HT1080 (cell line): ENCODE measurements at regions not wholly inside any gene's neighbourhood (a gene's known extent, or its start where the extent isn't known, plus 50 kb on each side); places are given as distances from the start of the nearest gene placed in this dataset.

ENCODE experiments used
- DNase-seq: peaks from one replicate; pipeline ENCODE4 v3.0.0-alpha.2; 2015; ENCODE audit warnings: low read depth

GRCh38 chr6:165825256-165825815, 162.3 kb upstream of the PDE10A start:
- DNase-seq: no peak

GRCh38 chr6:165823609-165824326, 160.7 kb upstream of the PDE10A start:
- DNase-seq: no peak

DNA sequence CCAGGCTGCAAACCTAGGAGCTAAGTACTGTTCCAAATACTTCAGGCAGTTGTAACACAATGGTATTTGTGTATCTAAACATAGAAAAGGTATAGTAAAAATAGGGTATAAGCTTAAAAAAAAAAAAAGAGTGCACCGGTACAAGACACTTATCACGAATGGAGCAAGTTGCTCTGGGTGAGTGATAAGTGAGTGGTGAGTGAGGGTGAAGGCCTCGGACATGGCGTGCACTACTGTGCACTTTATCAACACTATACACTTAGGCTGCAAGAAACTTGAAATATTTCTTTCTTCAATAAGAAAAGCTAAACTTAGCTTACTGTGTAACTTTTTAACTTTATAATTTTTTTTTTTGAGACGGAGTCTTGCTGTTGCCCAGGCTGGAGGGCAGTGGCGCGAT, 159.5 kb upstream of the PDE10A start:
- DNase-seq: no peak

DNA sequence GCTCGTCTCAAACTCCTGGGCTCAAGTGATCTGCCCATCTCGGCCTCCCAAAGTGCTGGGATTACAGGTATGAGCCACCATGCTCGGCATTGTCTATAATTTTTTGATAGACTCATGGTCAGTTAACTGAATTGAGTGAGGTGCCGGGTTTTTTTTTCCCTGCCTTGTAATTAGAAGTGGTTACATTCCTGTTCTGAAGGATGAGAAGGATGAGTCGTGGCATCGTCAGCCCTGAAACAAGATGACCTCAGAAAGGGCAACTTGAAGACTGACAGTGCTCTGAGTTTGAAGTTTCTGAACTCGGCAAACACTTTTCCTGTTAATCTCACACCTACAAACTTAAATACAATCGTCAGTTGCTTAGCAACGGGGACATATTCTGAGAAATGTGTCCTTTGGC, 158.7 kb upstream of the PDE10A start:
- DNase-seq: peak; percentile 38

GRCh38 chr6:165820934-165821333, 157.9 kb upstream of the PDE10A start:
- DNase-seq: no peak

- DNase-seq: no peak
Measured at GRCh38 chr6:165820407-165820806, 157.4 kb upstream of the PDE10A start.

DNA sequence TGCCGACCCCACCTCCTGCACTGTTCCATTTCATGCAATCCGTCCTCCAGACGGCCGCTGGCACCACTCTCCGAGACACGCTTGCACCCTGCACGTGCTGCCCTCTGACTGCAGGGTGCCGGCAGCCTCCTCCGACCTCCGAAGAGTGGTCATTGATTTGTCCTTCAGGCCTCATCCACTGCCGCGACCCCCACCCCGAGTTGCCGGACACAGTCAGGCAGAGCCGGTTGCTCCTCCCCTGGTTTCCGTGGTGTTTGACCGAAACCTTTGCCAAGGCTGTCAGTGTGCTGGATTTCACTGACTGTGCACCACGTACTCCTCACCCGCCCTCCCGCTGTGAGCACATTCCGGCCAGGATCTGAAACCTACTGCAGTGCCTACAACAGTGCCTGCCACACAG, 156.4 kb upstream of the PDE10A start:
- DNase-seq: no peak

- no peak for DNase-seq
Measured at GRCh38 chr6:165818200-165818599, 155.2 kb upstream of the PDE10A start.

GRCh38 chr6:165817771-165818170, 154.7 kb upstream of the PDE10A start:
- no peak for DNase-seq

- no peak for DNase-seq
Measured at GRCh38 chr6:165817148-165817547, 154.1 kb upstream of the PDE10A start.

- DNase-seq: no peak
Measured at GRCh38 chr6:165814679-165815078, 151.6 kb upstream of the PDE10A start.

- peak; percentile 88 for DNase-seq
Measured at GRCh38 chr6:165811512-165811911, 148.5 kb upstream of the PDE10A start.

DNA sequence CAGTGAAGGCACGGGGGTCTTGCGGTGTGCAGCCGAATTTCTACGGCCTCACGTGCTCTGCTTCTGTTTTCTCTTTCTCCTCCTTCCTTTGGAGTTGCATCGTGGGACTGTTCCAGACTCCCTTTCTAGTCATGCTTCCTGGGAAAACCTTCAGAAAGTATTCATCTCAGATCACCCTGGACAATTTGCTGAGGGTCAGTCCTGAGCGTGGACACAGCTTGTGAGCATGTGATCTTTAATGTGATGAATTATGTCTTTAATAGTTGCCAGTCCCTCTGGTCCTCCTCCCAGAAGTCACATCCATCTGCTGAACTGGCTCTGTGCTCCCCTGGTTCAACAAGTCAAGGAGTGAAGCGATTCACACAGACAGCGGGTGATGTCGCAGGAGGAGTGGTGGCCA, 145.0 kb upstream of the PDE10A start:
- DNase-seq: no peak

DNA sequence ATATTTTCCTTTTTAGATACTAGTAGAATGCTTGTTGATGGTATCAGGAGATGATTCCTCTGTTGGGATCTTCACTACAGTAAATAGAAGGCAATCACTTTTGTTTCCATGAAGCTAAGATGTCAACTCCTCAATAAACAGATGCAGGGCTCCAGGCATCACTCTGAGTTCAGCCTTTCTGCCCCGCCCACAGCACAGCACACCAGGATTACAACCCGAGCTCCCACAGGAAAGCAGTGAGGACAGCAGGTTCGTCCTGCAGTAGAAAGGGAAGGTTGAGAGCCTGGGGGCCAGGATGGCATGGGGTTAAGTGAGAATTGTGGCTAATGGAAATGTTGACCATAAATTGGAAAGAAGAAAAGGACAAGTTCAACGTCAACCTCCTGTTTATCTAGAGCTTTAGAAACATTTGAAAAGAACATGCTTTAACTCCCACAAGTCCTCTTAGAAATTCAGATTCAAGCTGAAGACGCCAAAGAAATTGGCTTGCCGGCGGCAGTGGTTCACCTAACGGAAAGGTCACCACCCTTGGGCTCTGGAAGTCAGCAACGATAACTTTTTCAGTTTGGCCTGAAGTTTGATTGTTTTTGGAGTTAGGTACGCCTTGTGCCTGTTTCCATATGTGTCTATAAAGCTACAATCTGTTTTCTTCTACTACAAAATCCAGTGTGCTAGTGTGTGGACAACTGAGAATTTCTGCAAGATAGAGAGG, 144.4 kb upstream of the PDE10A start:
- no peak for DNase-seq

- DNase-seq: no peak
Measured at GRCh38 chr6:165806126-165806810, 143.2 kb upstream of the PDE10A start.

DNA sequence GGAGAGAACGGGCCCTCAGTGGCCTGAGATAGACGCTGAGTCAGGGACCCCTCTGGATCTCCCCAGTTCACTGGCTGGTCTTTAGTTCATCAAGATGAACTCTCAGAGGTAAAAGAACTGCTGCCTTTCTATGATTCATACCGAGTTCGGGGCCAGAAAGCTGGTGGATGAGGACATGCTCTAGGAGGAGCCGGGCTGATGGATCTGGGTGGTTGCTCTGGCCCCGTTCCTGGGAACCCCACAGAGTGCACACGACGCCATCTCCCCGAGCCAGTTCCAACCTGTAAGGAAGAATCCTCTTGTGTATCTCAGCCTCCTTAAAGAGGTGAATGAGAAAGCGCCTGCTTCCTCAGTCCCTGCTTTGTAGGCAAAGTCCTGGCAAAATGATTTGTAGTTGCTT, 142.6 kb upstream of the PDE10A start:
- DNase-seq: no peak

GRCh38 chr6:165805067-165805555, 142.1 kb upstream of the PDE10A start:
- DNase-seq: no peak

DNA sequence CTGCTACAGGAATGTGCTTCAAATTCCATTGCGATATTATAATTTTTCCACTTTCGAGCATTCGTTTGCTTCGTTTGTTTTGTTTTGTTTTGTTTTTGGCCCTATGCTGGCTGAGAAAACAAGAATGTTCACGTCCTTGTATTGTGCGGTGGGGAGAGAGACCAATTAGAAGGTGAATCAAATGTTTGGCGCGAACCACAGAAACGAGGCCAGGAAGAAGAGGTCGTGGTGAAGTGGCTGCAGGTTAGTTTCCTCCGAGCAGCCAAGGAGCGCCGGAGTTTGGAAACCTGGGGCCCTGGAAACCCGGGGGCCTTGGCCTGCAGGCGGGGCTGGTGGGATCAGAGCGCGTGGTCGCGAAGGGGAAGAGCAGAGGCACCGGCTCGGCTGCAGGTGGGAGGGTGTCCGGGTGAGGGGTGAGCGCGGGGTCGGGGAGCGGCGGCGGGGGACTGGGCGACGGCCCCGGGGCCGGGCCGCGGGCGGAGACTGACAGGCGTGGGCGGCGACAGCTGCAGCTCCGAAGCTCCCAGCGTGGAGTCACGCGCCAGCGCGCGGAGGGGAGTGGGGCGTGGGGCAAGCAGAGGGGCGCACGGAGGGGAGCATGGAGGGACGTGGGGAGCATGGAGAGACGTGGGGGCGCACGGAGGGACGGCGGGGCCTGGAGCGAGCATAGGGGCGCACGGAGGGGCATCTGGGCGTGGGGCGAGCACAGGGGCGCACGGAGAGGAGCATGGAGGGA, 141.5 kb upstream of the PDE10A start:
- DNase-seq: no peak

- no peak for DNase-seq
Measured at GRCh38 chr6:165800337-165800736, 137.3 kb upstream of the PDE10A start.

GRCh38 chr6:165799391-165800153, 136.5 kb upstream of the PDE10A start:
- DNase-seq: no peak

- no peak for DNase-seq
Measured at GRCh38 chr6:165798991-165799390, 135.9 kb upstream of the PDE10A start.
